ENCODE measurements at regions not wholly inside any gene's neighbourhood (a gene's known extent, or its start where the extent isn't known, plus 50 kb on each side); places are given as distances from the start of the nearest gene placed in this dataset.

GRCh38 chr5:22970956-22971618, 117.9 kb upstream of the CDH12 start:
- no peaks in the 10 kb centered on the region for H3K36me3 ChIP-seq (ENCODE audit: insufficient read depth, low read length, poor library complexity, severe bottlenecking)
- ChIA-PET CTCF (no interaction called here), POLR2A (ENCODE audit: low non-redundant PET) (no interaction called here)
- no TSS peak for BruUV-seq (replicated peaks)
- H3K4me1 ChIP-seq (ENCODE audit: insufficient read depth, low read length, poor library complexity, severe bottlenecking) = no peaks in the 10 kb centered on the region
- DNase-seq (ENCODE audit: low spot score) = no peak
- H3K9me3 ChIP-seq (ENCODE audit: low read depth, low read length, poor library complexity, severe bottlenecking) = peaks cover 8% of the 10 kb centered on the region
- H3K27me3 ChIP-seq (replicated peaks; ENCODE audit: insufficient read depth, low read depth, low read length, poor library complexity) = no peaks in the 10 kb centered on the region
- TF ChIP-seq EZH2 (IDR thresholded peaks at IDR 0.05; ENCODE audit: borderline replicate concordance, low read depth, low read length, poor library complexity, severe bottlenecking) (no peak), CTCF (conservative IDR thresholded peaks at IDR 0.05; ENCODE audit: low read depth, low read length) (no peak)
- intact Hi-C loops (cut with micrococcal nuclease; ENCODE audit: unreplicated experiment) = no loop called here
- H3K4me3 ChIP-seq (ENCODE audit: low read depth, low read length, poor library complexity, severe bottlenecking) = no peak overlapping the region
- no peak overlapping the region for H3K27ac ChIP-seq (ENCODE audit: low read depth, low read length, poor library complexity, severe bottlenecking)

GRCh38 chr5:22970491-22970890, 117.3 kb upstream of the CDH12 start:
- Histone ChIP-seq H3K27me3 (replicated peaks; ENCODE audit: insufficient read depth, low read depth, low read length, poor library complexity) (no peaks in the 10 kb centered on the region), H3K27ac (ENCODE audit: low read depth, low read length, poor library complexity, severe bottlenecking) (no peak overlapping the region), H3K36me3 (ENCODE audit: insufficient read depth, low read length, poor library complexity, severe bottlenecking) (no peaks in the 10 kb centered on the region), H3K4me3 (ENCODE audit: low read depth, low read length, poor library complexity, severe bottlenecking) (no peak overlapping the region), H3K4me1 (ENCODE audit: insufficient read depth, low read length, poor library complexity, severe bottlenecking) (no peaks in the 10 kb centered on the region), H3K9me3 (ENCODE audit: low read depth, low read length, poor library complexity, severe bottlenecking) (peaks cover 8% of the 10 kb centered on the region)
- POLR2A ChIA-PET (ENCODE audit: low non-redundant PET) = no interaction called here
- no peak for DNase-seq (ENCODE audit: low spot score)
- CTCF ChIA-PET = no interaction called here
- no TSS peak for BruUV-seq (replicated peaks)
- TF ChIP-seq EZH2 (IDR thresholded peaks at IDR 0.05; ENCODE audit: borderline replicate concordance, low read depth, low read length, poor library complexity, severe bottlenecking) = no peak
- TF ChIP-seq CTCF (conservative IDR thresholded peaks at IDR 0.05; ENCODE audit: low read depth, low read length) = no peak
- intact Hi-C loops (cut with micrococcal nuclease; ENCODE audit: unreplicated experiment) = no loop called here

GRCh38 chr5:22968386-22968785, 115.2 kb upstream of the CDH12 start:
- H3K4me3 ChIP-seq (ENCODE audit: low read depth, low read length, poor library complexity, severe bottlenecking) = no peak overlapping the region
- H3K36me3 ChIP-seq (ENCODE audit: insufficient read depth, low read length, poor library complexity, severe bottlenecking) = no peaks in the 10 kb centered on the region
- ChIA-PET POLR2A (ENCODE audit: low non-redundant PET) (no interaction called here), CTCF (no interaction called here)
- intact Hi-C loops (cut with micrococcal nuclease; ENCODE audit: unreplicated experiment) = no loop called here
- TF ChIP-seq CTCF (conservative IDR thresholded peaks at IDR 0.05; ENCODE audit: low read depth, low read length) (no peak), EZH2 (IDR thresholded peaks at IDR 0.05; ENCODE audit: borderline replicate concordance, low read depth, low read length, poor library complexity, severe bottlenecking) (no peak)
- no peak for DNase-seq (ENCODE audit: low spot score)
- no peaks in the 10 kb centered on the region for H3K27me3 ChIP-seq (replicated peaks; ENCODE audit: insufficient read depth, low read depth, low read length, poor library complexity)
- no peak overlapping the region for H3K27ac ChIP-seq (ENCODE audit: low read depth, low read length, poor library complexity, severe bottlenecking)
- no TSS peak for BruUV-seq (replicated peaks)
- H3K4me1 ChIP-seq (ENCODE audit: insufficient read depth, low read length, poor library complexity, severe bottlenecking) = no peaks in the 10 kb centered on the region
- peaks cover 8% of the 10 kb centered on the region for H3K9me3 ChIP-seq (ENCODE audit: low read depth, low read length, poor library complexity, severe bottlenecking)
